ENCODE measurements at regions not wholly inside any gene's neighbourhood (a gene's known extent, or its start where the extent isn't known, plus 50 kb on each side); places are given as distances from the start of the nearest gene placed in this dataset.

GRCh38 chr2:215687149-215688031 lies 251.5 kb upstream of the FN1 start:
- no peak for DNase-seq (ENCODE audit: low spot score)

- DNase-seq (ENCODE audit: low spot score), result no peak
Measured at GRCh38 chr2:215685238-215685990, 249.5 kb upstream of the FN1 start.

DNA sequence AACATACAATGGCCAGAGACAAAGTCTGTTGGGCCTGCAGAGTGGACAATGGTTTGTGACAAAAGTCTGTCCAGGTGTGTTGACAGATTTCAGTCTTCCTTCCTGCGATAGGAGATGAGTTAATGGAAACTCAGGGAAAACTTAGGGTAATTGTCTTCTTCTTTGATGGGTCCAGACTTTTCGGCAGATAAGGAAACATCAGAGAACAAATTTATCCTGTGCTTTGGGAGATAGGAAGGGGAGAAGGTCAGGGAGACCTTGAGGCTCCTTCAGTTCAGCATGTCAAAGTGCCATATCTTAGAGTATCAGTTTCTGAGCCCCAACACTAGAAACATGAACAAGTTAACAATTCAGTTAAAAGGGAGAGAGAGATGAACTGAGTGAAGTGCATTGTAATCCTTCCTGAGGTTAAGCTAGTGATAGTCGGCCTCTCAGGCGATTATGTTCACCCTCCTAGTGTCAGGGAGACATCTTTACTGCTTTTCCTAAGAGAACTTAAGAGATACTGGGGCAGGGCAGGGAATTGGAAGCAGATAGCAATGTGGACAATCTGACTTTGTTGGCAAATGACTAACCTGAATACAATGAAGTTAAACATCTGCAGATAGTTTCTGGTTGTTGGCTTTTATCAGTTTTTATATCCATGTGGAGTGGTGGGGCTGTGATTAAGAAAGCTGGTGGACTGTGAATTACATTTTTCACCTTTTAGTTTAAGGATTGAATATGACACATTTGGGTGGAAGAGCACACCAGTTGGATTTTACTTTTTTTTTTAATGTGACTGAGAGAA lies 248.8 kb upstream of the FN1 start:
- DNase-seq (ENCODE audit: low spot score), result no peak

GRCh38 chr2:215683295-215683694 lies 247.4 kb upstream of the FN1 start:
- no peak for DNase-seq (ENCODE audit: low spot score)

DNA sequence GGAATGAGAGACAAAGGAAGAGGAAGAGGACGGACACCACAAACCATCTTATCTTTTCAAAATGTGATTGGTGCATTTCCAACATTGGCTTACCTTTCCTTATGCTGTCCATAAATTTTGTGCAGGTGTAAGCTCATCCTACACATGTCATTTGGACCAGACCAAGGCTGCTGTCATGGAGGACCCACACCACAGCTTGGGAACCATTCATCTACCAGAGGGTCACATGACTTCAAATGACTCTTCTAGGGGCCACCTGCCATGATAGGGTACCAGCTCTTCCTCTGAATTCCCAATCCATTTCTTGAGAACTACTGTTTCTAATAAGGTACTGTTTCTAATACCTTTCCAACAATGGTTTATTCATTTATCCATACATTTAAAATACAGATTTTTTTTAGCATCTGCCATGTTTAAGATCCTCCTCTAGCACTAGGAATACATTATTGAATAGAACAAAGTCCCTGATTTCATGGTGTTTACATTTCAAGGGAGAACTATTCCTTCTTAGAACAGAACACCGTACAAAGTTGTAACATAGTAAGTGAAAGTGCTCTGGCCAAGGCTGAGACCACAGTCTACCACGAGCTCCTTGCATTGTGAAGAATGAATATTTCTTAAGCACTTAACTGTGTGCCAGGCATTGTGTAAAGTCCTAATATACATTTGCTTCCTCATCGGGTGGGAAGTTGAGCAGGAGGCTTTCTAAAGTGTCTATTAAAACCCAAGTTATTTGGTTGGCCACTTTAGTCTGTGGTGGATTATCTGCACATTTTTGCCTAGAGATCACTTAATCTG lies 246.1 kb upstream of the FN1 start:
- DNase-seq (ENCODE audit: low spot score), result no peak

GRCh38 chr2:215680605-215681598 lies 245.0 kb upstream of the FN1 start:
- DNase-seq (ENCODE audit: low spot score), result no peak

DNA sequence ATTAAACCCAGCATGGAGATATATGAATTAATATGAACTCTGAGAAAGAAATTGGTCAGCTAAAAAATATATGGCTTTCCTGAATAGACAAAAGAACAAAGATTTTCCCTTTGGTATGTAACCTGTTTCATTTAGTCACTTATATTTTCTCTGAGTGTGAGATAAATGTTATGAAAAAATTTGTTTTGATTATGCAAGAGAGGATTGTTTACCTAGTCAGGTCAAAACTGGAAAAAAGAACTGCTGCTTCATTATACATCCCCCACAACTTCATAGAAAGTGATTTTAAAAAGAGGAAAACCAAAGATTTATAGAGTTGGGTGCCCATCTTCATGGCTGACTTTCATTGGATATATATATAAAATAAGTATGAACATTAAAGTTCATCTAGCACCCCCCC lies 242.2 kb upstream of the FN1 start:
- DNase-seq (ENCODE audit: low spot score), result no peak

- DNase-seq (ENCODE audit: low spot score), result no peak
Measured at GRCh38 chr2:215677481-215677880, 241.6 kb upstream of the FN1 start.

DNA sequence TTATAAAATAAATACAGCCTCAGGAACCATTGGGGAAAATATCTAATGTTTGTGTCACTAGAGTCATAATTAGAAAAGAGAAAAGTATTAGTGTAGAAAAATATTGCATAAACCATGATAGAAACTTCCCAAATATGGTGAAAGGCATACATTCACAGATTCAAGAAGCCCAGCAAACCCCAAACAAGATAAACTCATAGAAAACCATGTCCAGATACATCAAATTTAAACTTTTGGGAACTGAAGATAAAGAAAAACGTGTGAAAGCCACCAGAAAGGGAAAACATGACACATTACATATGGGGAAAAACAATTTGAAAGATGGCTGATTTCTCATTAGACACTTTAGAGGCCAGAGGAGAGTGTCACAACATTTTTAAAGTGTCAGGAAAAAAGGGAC lies 236.5 kb upstream of the FN1 start:
- no peak for DNase-seq (ENCODE audit: low spot score)

DNA sequence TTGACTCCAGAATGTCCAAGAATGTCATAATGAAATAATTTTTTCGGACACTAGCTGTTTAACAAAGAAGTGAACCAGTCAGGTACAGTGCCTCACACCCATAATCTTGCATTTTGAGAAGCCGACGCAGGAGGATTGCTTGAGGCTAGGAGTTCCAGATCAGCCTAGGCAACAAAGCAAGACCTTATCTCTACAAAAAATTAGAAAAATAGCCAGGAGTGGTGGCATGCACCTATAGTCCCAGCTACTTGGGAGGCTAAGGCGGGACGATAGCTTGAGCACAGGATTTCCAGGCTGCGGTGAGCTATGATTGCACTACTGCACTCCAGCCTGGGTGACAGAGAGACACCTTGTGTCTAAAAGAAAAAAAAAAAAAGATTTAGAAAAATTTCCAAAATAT lies 235.8 kb upstream of the FN1 start:
- no peak for DNase-seq (ENCODE audit: low spot score)

DNA sequence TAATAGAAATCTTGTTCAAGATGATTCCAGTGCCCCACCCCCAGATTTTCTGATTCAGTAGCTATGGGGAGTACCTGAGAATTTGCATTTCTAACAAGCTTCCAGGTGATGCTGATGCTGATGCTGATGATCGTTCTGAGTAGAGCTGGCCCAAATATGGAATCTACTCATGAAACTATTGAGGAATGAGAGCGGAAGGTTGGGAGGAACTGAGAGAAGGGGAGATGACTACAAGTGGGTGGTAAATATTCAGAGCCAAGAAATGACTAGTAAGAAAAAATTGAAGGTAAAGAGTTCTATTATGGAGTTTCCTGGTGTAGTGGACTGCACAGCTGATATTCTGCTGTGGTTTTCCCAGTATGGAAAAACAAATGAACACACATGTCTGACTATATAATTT lies 235.4 kb upstream of the FN1 start:
- DNase-seq (ENCODE audit: low spot score), result no peak

GRCh38 chr2:215670396-215670795 lies 234.5 kb upstream of the FN1 start:
- no peak for DNase-seq (ENCODE audit: low spot score)

DNA sequence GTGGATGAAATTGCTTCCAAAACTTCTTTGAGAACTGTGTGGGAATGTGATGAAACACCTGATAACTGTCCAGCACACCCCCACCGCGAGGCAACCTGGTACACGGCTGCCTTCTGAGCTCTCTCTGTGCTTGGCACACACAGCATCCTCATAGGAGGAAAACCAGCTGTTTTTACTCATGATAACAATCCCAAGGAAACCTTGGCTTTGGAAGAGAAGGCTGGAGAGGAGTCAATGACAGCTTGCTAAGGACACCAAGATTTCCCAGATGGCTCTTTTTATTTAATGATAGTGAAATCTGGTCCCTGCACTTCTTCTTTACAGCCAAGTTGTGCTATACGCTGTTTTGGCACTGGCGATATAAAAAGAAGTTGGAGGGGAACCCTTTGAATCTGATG lies 232.5 kb upstream of the FN1 start:
- no peak for DNase-seq (ENCODE audit: low spot score)

- DNase-seq (ENCODE audit: low spot score), result no peak
Measured at GRCh38 chr2:215667585-215668377, 231.9 kb upstream of the FN1 start.

DNA sequence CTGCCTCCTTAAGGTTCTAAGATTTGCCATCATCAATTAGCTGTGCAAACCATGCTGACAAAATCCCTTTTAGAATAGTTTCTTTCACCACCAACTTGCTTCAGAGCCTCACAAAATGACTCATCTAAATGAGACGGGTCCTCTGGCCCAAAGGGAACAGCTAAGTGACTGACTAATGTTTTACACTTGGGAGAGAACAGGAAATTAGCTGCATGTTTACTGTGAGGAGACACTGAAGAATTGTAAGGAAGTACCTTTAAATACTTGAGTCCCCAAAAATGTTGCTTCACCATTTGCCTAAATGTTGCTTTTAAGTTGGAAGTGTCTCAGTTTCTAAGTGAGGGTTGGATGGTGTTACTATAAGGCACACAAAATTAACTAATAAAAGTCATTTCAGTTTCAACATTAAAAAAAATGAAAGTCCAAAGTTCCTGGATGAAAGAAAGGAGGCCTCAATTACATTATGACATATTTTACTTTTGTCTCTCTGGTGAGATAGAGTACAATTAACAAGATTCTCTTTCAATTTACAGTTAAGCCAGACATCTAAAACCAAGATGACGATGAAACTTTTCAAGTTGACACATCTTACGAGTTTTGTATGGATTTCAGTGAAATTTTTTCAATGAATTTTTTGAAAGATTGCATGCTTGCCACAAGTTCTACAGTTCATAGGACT lies 229.1 kb upstream of the FN1 start:
- DNase-seq (ENCODE audit: low spot score), result no peak

DNA sequence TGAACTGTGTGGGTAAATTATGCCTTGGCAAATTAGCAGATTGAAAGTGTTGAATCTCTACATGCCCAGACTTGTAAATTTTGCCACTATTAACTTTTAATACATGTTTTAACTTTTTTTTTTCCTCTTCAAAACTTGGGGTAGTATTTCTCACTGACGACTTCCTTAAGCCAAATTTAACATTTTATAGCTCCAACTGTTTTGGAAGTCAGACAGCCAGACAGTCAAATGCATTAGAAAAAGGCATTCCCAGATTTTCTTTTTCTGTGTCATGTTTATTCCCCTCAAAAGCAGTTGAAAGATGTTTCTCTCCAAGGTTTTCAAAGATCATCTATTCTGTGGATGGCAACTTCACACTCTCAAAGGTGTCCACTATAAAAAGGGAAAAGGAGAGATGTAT lies 226.8 kb upstream of the FN1 start:
- DNase-seq (ENCODE audit: low spot score), result no peak

- no peak for DNase-seq (ENCODE audit: low spot score)
Measured at GRCh38 chr2:215660687-215661086, 224.8 kb upstream of the FN1 start.

DNA sequence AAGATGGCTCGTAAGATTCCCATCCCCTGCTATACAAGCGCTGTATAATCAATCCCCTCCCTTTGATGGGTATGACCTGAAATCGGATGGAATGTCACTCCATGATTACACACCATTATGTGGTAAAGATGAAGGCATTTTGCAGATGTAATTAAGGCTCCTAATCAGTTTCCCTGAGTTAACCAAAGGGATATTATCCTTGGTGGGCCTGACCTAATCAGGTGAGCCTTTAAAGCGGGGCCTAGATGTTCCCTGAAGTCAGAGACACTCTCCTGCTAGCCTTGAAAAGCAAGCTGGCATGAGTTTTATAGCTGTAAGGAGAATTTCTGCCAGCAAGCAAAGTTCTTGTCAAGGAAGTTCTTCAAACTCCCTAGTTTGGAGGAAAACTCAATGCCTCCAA lies 223.8 kb upstream of the FN1 start:
- DNase-seq (ENCODE audit: low spot score), result no peak

- DNase-seq (ENCODE audit: low spot score), result no peak
Measured at GRCh38 chr2:215658635-215659305, 222.9 kb upstream of the FN1 start.
